Retinal pigment epithelial cell (primary cell): ENCODE measurements at regions not wholly inside any gene's neighbourhood (a gene's known extent, or its start where the extent isn't known, plus 50 kb on each side); places are given as distances from the start of the nearest gene placed in this dataset.
"Not testable (repeated sequence)": the region's sequence is repeated elsewhere in the genome, so short reads cannot be mapped to it uniquely, and the experiment has no call there.

ENCODE experiments used
- DNase-seq: peaks from one replicate; pipeline ENCODE4 v3.0.0-alpha.2; 2010; ENCODE audit warnings: low read depth
- H3K4me3 ChIP-seq: 2 replicates; pipeline ENCODE4 v1.5.1; 2011; ENCODE audit warnings: mild to moderate bottlenecking, low read length, control low read depth, moderate library complexity
- CTCF ChIP-seq: conservative IDR thresholded peaks from 2 replicates; pipeline ENCODE4 v1.5.1; 2011; ENCODE audit warnings: low read depth, low read length, control low read depth, inconsistent platforms

- DNase-seq: no peak
- no peak overlapping the region for H3K4me3 ChIP-seq
- TF ChIP-seq CTCF: no peak
These were observed 268.8 kb upstream of the DIO3 start for GRCh38 chr14:101292448-101292847.

- DNase-seq: no peak
- H3K4me3 ChIP-seq: no peak overlapping the region
- no peak for TF ChIP-seq CTCF
These were observed 267.7 kb upstream of the DIO3 start for GRCh38 chr14:101293605-101294004.

GRCh38 chr14:101294136-101294535, 267.2 kb upstream of the DIO3 start:
- no peak for TF ChIP-seq CTCF
- DNase-seq: no peak
- no peak overlapping the region for H3K4me3 ChIP-seq

- H3K4me3 ChIP-seq, DNase-seq: not testable (repeated sequence)
These were observed 261.5 kb upstream of the DIO3 start for GRCh38 chr14:101299781-101300180.

DNA sequence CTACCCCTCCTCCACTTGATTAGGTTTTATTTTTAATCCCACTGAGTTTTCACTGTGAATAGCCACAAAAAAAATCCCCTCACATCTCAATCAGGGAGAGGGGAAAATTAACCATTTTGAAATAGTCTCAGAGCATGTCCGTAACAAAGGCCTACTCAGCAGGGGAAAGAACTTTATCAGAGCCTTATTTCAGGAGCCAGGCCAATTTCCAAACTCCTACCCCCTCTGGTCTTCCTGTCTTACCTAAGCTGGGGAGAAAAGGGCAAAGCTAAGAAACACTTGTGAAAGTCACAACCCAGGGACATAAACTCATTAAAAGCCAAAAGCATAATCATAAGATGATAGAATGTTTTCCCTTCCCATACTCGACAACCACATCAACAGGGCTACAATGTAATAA, 260.3 kb upstream of the DIO3 start:
- no peak for TF ChIP-seq CTCF
- DNase-seq: no peak
- H3K4me3 ChIP-seq: no peak overlapping the region

DNA sequence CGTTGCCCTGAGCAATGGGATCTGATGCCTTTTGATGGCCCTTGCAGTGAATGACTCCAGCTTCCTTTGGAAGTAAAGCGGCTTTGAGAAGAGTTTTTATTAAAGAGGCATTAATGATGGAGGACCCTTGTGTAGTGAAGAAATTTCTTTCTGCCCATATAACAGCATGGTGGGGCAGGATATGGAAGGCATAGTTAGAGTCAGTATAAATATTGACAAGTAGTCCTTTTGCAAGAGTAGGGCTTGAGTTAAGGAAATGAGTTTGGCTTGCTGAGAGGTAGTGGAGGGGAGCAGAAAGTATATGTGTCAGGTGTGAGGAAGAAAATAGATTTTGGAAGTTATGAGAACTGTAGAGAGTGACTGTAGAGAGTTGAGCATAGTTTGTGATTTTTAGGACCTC, 254.1 kb upstream of the DIO3 start:
- DNase-seq, H3K4me3 ChIP-seq: not testable (repeated sequence)

- not testable (repeated sequence) for H3K4me3 ChIP-seq, DNase-seq
These were observed 250.1 kb upstream of the DIO3 start for GRCh38 chr14:101311186-101311585.

DNA sequence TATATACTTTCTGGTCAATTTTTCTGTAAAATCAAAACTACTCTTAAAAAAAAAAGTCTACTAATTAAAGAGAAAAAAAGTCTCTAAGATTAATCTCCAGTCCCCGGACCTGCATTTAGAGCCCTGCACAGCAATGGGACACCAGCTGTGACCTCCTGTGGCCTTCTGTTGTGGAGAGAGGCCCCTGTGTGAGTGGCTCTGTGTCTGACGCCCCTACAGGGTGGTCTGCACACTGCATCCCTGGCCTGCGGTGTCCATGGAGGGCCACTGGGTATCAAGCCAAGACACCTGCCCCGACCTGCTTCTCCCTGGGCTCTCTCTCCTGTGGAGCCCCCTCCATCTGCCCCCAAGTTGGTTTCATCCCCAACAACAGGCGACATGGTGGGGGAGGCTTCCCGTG, 248.0 kb upstream of the DIO3 start:
- DNase-seq: no peak
- no peak overlapping the region for H3K4me3 ChIP-seq
- no peak for TF ChIP-seq CTCF

GRCh38 chr14:101315802-101316296, 245.4 kb upstream of the DIO3 start:
- no peak overlapping the region for H3K4me3 ChIP-seq
- no peak for TF ChIP-seq CTCF
- no peak for DNase-seq
